Stimulated activated CD4-positive, alpha-beta T cell treated with anti-CD3 and anti-CD28 coated beads, Interleukin-15, amount 100 ng/mL, for 48 hours (primary cell): ENCODE measurements at regions not wholly inside any gene's neighbourhood (a gene's known extent, or its start where the extent isn't known, plus 50 kb on each side); places are given as distances from the start of the nearest gene placed in this dataset.

Source experiments
- DNase-seq, 2 donors: peaks; one replicate each; pipeline ENCODE4 v3.0.0-alpha.2; 2020; ENCODE audit warnings: low read depth in 2 of 2

DNA sequence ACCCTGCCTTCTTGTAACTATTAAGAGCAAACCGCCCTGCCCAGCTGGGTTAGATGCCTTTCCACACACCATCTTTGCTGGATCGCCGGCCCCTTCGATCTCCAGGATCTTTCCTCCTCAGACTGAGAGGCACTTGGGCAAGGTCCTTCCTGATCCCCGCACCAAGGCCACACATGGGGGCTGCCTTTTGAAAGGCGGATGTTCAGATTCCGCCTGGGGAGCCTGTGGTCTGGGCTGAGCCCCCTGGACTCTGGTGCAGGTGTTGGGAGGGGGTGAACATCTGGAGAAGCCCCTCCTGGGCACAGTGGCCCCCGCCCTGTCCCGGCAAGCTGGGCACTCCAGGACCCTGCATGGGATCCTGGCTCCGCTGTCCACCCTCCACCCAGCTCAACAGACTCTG, 135.4 kb upstream of the HDAC4 start:
- DNase-seq = no peak

DNA sequence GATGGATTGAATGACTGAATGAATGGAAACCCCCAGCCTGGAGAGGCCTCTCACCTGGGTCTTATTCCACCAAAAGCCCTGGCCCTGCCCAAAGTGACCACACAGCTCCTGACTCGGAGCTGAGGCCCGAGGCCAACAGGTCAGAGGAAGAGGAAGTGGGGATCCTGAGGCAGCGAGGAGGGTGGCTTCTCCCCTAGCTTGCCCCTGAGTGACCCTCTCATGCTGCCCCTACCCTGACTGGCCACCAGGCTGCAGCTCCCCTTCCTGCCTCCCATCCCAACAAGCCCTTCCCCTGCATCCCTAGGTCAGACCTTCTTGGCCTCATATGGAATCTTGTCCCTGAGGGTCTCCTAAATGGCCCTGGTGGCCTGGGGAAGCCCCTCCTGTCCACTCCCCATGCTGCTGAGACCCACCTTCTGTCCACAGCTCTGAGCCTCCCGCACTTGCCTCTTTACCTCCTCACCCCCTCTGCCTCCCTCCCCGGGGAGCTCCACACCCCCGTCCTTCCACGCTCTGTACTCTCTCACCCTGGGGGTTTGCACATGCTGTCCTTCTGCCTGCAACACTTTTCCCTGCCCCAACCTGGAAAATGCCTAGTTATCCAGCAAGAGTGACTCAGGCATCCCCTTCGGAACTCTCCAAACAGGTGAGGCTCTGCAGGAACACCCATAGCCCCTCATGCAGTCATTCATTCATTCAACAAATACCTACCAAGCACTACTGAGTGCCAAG, 134.8 kb upstream of the HDAC4 start:
- no peak for DNase-seq

DNA sequence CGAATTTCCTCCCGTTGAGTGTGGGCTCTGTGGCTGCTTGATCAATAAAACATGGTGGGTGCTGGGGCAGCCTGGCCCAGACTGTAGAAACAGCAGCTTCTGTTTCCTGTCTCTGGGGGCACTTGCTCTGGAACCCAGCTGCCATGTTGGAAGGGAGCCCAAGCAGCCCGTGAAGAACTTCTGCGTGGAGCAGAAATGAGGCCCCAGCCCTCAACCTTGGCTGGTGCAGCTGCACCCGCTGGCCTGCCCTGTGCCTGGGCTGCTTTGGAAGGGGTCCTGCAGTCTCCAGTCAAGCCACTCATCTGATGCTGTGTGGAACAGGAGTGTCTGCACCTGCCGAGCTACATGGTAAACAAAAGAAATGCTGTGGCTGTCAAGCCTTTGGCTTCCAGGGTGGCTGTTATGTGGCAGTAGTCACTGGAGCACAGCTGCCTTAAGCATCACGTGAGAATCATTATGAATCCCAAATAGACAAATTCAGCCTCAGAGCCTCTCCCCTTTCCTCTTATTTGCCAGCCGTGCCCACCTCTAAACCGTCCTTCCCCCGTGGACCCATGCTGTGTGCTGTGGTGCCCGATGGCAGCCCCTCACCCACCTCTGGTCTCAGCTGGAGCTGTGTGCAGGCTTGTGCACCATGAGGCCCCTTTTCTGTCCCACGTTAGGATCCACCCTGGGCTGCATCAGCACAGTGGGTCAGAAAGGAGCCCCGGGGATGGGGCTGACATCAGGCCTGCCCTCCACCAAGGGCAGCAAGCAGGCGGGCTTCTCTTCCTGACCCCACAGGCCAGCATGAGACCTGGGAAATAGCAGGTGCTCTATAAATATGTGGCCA, 134.0 kb upstream of the HDAC4 start:
- no peak for DNase-seq

DNA sequence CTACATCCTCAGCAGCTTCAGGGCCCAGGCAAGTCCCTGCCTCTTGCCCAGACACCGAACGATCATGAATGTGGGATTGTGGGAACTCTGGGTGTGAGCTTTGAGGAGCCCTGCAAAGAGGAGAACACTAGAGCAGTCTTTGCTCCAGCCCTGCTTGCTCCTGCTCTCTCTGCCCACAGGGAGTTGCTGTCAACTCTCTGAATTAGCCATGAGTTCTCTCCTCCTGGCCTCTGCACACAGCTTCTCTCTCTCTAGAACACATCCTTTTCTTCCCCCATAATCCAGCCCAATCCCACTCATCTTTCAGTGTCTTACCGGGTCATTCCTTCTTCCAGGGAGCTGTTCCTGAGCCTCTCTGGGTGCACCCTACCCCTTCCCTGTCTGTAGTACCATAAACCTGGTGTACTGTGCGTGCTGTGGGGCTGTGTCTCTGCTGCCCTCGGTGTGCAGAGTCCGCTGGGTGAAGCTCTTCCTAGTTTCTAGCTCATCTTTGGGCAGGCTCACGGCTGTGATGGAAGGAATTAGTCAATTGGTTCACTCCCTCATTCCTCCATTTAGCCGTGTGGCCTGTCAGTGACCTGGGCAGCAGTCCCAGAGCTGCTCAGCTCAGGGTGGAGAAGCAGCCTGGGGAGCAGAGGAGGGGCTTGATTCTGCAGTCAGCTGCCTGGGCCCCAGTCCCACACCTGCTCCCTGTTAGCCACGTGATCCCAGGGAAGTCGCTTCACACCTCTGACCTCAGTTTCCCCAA, 132.9 kb upstream of the HDAC4 start:
- DNase-seq = no peak

DNA sequence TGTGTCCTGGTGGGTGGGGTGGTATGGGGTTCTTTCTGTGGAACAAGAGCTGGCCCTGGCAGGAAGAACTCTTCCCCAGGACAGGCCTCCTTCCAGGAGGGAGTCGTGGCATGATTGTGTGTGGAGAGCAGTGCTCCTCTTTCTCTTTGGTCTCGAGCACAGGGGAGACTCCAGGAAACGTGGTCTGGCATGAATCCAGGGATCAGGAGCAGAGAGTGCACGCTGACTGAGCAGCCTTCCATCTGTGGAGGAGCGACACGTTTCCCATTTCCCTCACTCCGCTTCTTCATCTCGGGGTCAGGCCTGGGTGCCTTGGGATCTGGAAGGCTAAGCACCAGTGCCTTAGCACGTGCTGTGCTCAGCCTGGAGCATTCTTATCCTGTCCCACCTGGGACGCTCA, 132.0 kb upstream of the HDAC4 start:
- DNase-seq = no peak

DNA sequence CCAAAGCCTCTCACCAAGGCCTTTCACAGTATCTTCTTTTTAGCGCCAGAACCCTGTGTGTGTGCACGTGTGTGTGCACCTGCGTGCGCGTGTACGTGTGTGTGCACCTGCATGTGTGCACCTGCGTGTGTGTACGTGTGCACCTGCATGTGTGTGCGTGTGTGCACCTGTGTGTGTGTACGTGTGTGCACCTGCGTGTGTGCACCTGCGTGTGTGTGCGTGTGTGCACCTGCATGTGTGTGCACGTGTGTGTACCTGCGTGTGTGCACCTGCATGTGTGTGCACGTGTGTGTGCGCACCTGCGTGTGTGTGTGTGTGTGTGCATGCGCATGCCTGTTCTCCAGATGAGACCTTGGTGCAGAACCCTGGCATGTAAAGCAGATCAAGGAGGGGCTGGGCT, 131.4 kb upstream of the HDAC4 start:
- no peak for DNase-seq

DNA sequence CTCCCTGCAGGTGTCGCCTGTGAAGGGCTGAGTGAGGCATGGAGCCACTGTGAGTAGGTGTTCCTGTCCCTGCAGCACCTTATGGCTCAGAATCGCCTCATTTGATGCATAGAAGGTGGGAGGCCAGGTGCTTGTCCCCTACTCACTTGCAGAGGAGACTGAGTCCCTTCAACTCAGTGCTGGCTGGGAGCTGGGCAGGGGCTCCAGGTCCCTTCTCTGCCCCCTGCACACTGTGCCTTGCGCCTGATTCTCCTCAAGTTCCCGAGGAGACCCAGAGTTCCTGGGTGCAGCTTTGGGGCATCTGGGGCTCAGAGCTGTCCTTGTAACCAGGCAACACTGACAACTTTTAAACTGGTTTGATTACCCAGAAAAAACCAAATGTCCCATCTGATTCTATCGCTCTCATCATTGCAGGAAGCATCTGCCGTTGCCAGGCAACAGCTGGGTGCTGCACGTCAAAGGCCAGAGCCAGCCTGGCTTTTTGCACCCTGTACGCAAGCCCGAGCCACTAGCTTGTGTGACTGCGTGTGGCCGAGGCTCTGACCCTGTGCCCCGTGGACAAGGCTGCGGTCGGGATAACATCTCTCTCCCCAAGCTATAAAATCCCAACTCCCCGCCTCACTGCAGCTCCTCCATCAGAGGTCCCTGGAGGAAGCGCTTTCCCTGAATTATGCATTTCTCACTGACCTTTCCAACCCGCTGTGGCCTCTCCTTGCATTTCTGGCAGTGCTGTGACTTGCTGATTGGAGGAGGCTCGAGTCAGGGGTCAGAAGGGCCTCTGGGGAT, 130.8 kb upstream of the HDAC4 start:
- DNase-seq = no peak

DNA sequence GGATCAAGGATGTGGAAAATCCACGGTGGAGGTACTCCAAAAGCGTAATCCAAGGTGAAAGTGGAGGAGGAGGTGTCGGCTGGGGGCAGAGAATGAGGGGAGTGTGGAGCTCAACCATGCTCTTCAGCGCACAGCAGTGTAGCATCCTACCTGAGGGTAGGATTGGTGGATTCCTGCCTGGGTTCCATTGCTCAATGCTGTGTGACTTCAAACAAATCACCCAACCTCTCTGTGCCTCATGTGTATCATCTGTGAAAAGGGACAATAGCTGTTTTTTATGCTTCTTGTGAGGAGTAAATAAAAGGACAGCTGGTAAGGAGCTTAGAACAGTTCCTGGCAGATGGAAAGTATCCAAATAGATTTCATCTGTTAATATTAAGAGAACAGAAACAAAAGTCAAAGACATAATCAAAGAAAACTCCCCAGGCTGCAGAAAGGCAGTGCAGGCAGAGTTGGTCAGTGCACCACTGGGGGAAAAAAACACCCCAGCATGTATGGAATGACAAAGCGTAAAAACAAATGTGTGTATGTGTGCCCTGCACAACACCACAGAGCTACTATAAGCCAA, 130.0 kb upstream of the HDAC4 start:
- DNase-seq = no peak

DNA sequence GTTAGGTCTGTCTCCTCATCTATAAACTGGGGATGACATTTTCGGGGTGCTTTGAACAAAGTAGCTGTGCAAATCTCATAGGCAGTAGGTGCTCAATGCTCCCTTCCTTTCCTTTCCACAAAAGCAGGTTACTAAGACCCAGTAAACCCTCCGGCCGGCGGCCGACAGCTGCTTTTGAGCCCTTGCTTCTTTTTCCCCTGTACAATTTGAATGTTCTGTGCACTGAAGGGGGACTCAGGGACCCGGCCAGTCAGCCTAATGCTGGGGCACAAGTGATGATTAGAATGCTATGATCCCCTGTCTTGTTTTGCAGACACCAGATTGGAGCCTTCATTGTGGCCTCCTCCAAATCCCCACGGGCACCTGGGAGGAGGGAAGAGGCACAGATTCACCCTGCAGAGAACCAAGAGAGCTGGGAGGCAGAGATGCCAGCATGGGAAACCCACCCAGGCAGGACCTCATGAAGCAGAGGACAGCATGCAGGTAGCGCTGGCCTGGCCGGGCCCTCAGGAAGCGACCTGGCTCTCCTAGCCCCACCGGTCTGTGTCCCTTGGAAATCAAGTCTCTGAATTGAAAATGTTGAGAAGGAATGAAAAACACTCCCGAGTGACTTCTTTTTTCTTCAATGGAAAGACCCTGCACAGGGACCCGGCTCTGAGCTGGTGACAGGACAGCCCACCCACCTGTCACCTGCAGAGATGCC, 128.6 kb upstream of the HDAC4 start:
- no peak for DNase-seq

DNA sequence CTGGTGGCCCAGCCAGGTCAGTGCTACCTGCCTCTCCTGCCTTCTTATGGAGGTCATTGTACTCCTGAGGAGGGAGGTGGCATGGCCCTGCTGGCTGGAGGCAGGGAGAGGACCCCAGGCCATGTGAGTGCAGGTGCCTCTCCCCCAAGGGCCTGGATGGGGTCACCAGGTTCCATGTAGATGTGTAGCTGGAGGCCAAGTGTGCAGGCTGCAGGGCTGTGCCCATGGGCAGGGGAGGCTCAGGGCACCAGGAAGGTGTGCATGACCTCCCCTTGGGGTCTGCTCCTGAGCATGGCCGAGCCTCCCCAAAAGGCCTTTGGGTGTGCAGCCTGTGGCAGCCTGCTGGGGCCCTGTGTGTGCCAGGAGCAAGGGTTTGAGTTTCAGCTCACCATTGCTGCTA, 128.1 kb upstream of the HDAC4 start:
- DNase-seq = no peak

DNA sequence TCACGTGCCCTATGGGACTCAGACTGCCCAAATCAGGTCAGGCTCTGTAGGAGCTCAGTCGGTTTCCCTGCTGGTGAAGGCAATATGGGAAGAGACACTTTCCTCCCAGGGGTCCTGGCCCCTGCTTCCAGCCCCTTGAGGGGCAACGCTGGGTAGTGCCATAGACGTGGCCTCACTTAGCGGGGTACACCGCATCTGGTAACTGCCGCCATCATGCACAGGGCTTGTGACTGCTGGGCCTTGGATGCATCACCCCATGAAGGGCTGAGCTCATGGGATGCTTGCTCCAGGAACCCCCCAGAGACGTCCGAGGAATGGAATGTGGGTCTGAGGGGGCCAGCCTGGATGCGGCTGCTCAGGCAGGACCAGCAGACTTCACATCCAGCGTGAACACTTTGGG, 127.3 kb upstream of the HDAC4 start:
- DNase-seq = no peak

DNA sequence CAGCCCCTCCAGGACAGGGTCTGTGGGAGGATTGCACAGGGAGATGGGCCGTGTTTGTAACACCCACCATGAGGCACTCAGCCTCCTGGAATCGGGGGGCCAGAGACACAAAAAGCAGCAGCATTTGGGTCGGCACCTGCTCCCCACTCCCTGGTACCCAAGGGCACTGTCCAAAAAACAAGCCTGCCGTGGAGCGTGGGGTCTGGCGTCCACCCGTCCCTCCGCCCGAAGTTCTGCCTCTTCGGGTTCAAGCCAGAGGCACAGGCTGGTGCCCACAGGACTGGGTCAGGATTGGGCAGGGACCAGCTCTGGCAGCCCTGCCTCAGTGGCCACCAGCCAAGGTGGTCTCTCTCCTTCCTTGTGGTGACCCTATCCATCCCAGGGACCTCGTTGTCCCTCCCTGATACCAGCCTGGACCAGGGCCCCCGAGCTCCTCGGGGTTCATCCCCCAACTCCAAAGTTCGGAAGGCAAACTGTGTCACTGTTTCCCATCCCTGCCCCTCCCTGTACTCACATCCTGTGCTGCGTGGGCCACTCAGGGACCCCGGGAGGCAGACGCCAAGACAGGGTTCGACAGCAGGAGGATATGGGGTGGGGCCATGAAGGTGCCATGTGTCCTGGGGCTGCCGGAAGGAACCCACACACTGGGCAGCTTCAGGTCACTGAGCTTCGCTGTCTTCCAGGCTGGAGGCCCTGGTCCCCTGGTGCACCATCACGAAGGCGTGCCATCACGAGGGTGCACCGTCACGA, 126.0 kb upstream of the HDAC4 start:
- no peak for DNase-seq

DNA sequence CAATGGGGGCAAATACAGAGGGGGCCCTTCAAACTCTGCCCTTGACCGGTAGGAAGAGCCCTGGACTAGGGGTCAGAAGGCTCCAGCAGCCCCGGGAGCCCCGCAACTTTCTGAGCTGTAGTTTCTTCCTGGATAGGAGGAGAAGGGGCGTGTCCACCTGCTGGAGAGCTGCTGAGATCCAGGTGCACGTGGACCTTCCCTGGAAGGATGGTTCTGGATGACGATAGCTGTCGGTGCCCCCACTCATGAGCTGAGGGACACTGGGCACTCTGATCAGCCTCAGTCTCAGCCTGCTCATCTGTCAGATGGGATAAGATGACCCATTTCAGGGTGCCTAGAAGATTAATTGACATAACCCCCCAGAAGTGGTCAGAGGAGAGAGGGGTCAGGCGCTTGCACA, 125.2 kb upstream of the HDAC4 start:
- no peak for DNase-seq

DNA sequence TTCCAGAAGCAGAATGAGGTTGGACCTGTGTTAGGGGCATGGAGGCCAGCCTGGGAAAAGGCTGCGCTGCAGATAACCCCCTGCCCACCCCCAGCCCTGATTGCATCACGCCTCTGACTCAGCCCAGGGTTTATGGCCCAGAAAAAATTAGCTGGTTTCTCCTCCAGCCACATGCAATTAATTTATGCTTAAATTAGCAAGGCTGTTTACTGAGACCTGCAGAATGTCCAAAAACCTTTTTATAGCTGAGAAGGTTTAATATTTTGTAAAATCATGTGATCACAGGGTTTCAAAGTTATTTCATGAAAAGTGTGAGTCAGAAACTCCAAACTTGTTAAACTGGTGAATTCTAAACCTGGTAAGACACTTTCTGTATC, 123.1 kb upstream of the HDAC4 start:
- DNase-seq = no peak

DNA sequence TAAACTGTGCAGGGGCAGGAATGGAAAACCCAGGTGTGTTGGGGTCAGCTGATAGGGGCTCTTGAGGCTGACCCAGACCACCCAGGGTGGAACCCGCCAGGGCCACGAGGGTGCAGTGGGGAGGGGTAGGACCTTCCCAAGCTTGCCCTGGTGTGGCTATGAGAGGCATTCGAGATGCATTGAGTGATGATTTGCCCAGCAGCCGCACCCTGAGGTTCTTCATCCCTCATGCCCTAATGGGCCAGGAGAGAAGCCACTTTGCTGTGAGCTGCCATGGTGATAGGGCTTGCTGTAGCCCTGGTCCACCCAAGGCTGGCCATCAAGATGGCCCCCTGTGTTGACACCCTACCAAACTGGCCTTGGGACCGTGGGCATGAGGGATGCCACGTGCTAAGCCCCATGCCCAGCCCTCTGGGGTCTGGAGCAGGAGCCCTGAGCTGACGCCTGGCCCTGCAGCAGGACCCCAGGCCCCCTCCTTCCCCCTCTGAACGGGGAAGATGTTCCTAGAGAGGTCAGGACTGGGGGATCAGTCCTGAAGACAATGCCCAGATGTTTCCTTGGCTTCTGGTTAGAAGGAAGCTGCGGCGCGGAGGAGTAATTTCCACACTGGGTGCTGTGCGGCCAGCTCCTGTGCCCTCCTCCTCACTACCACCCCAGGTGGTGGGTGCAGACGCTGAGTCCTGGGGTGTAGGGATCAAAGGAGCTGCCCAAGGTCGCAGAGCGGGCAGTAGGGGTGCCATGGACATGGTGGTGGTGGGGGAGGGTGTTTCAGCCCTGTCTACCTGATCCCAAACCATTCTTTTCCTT, 122.5 kb upstream of the HDAC4 start:
- no peak for DNase-seq

DNA sequence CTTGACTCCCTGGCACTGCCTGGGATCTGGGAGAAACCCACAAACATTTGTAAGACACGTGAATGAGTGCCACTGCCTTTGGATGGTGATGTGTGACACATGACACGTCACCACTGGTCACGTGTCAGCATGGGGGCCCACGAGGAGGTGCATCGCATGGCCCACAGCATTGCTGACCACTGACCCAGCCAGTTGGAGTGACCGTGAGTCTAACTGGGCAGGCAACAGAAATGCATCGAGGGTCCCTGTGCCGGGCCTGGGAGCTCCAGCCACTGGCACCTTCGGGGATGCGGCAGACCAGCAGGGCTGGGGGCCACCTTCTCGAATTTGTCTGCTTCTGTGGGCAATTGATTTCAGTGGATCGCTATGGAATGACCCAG, 121.9 kb upstream of the HDAC4 start:
- DNase-seq = no peak

DNA sequence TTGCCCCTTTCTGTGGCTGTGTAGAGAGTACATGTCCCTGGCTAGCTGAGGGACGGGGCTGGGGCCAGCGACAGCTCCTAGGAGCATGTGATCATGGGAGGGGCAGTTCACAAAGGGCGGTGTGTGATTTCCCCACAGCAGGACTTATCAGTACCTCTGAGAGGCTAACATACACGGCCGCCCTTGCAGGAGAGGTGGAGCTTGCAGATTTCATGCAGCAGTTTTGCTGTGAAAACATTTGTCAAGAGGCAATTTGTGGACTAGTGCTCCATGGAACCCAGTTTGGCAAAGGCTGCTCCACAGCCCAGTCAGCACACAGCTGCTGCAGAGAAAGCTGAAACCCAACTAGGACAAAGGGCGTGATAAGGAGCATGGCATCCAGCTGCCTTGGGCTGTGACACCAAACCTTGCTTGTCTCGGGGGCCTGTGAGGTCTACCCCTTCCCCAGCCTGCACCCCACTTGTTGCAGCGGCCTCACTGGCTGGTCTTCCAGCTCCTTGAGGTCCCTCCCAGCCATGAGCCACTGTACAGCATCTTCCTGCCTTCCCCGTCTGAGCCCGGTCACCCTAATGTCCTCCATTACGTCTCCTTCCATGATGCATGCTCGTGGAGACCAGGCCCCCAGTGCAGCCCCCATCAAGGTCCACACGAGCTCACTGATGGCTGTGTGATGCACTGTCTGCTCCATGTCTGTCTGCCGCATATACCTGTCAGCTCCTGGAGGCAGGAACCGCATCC, 121.4 kb upstream of the HDAC4 start:
- DNase-seq = no peak

DNA sequence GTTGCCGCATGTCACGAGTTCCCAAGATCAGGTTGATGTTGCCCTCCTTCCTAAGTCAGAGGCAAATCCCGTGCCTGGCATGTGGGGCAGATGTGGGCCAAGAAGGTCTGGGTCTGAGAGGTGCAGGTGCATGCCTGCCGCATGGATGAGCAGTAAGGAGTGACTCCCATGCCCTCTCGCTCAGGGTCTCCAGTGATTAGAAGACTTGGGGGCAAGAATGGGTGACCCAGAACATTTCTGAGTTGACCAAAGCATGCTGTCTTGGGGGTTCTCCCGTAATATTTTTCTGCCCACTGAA, 120.6 kb upstream of the HDAC4 start:
- DNase-seq = no peak
